Fibroblast of mammary gland (primary cell): ENCODE measurements at regions not wholly inside any gene's neighbourhood (a gene's known extent, or its start where the extent isn't known, plus 50 kb on each side); places are given as distances from the start of the nearest gene placed in this dataset.
"Not testable (repeated sequence)": the region's sequence is repeated elsewhere in the genome, so short reads cannot be mapped to it uniquely, and the experiment has no call there.

ENCODE experiments used
- DNase-seq: peaks from one replicate; pipeline ENCODE4 v3.0.0-alpha.2; 2010; ENCODE audit warnings: low read depth
- H3K4me3 ChIP-seq: 2 replicates; pipeline ENCODE4 v1.5.1; 2011; ENCODE audit warnings: low read depth, mild to moderate bottlenecking, low read length, moderate library complexity; ENCODE audit not compliant: control insufficient read depth
- CTCF ChIP-seq: conservative IDR thresholded peaks from 2 replicates; pipeline ENCODE4 v1.5.1; 2011; ENCODE audit warnings: low read depth, low read length, inconsistent platforms; ENCODE audit not compliant: control insufficient read depth, insufficient read depth

GRCh38 chr7:66492405-66492804 lies 136.3 kb upstream of the KCTD7 start:
- peak overlapping the region; percentile 77 for H3K4me3 ChIP-seq
- not testable (repeated sequence) for DNase-seq

GRCh38 chr7:66493235-66494205 lies 135.2 kb upstream of the KCTD7 start:
- peak; percentile 97 for DNase-seq
- no peak for TF ChIP-seq CTCF
- H3K4me3 ChIP-seq, result peak overlapping the region; percentile 77

GRCh38 chr7:66497346-66497745 lies 131.3 kb upstream of the KCTD7 start:
- DNase-seq, result no peak
- TF ChIP-seq CTCF, result no peak
- no peak overlapping the region for H3K4me3 ChIP-seq

GRCh38 chr7:66500087-66500486 lies 128.6 kb upstream of the KCTD7 start:
- H3K4me3 ChIP-seq, result no peak overlapping the region
- TF ChIP-seq CTCF, result no peak
- DNase-seq, result no peak

GRCh38 chr7:66502230-66503035 lies 126.2 kb upstream of the KCTD7 start:
- no peak for DNase-seq
- no peak overlapping the region for H3K4me3 ChIP-seq
- TF ChIP-seq CTCF, result no peak

- no peak for TF ChIP-seq CTCF
- no peak for DNase-seq
- H3K4me3 ChIP-seq, result no peak overlapping the region
Measured at GRCh38 chr7:66503036-66503370, 125.7 kb upstream of the KCTD7 start.

GRCh38 chr7:66503551-66504031 lies 125.1 kb upstream of the KCTD7 start:
- no peak for TF ChIP-seq CTCF
- no peak for DNase-seq
- H3K4me3 ChIP-seq, result no peak overlapping the region
